Activated T-cell treated with anti-CD3 and anti-CD28 coated beads, Interleukin-2, amount 50 U/mL, for 4 hours (primary cell): ENCODE measurements at regions not wholly inside any gene's neighbourhood (a gene's known extent, or its start where the extent isn't known, plus 50 kb on each side); places are given as distances from the start of the nearest gene placed in this dataset.
A peak's percentile ranks its signal among the peaks of the same experiment; 100 is the strongest.
"Not testable (repeated sequence)": the region's sequence is repeated elsewhere in the genome, so short reads cannot be mapped to it uniquely, and the experiment has no call there.

Experiments used
- ATAC-seq, 2 donors: fragments of 200-7000 bp; cut with Tn5 transposase; one replicate each; pipeline ENCODE4 v1.10.0; 2021
- DNase-seq: peaks from one replicate; pipeline ENCODE4 v3.0.0-alpha.2; 2020
- H3K27me3 Mint-ChIP-seq: one replicate; pipeline ENCODE4 v1.8.0; 2021; ENCODE audit warnings: low read depth, mixed read lengths
- H3K36me3 Mint-ChIP-seq: one replicate; pipeline ENCODE4 v1.8.0; 2022; ENCODE audit warnings: mixed read lengths; ENCODE audit not compliant: insufficient read depth
- H3K4me1 Mint-ChIP-seq: one replicate; pipeline ENCODE4 v1.8.0; 2021; ENCODE audit warnings: low read depth, mixed read lengths
- H3K4me3 Mint-ChIP-seq: one replicate; pipeline ENCODE4 v1.8.0; 2021; ENCODE audit warnings: mild to moderate bottlenecking, moderate library complexity, mixed read lengths
- H3K9me3 Mint-ChIP-seq: one replicate; pipeline ENCODE4 v1.8.0; 2021; ENCODE audit warnings: mixed read lengths

- H3K27me3 Mint-ChIP-seq: peaks cover 10% of the 10 kb centered on the region
- ATAC-seq: no peak
- no peaks in the 10 kb centered on the region for H3K36me3 Mint-ChIP-seq
- no peaks in the 10 kb centered on the region for H3K4me1 Mint-ChIP-seq
- no peak overlapping the region for H3K4me3 Mint-ChIP-seq
- H3K9me3 Mint-ChIP-seq: peaks cover 8% of the 10 kb centered on the region
- DNase-seq: no peak
Measured at GRCh38 chr11:7143908-7144307, 55.1 kb downstream of the RBMXL2 start.

GRCh38 chr11:7150104-7150503, 61.3 kb downstream of the RBMXL2 start:
- H3K4me1 Mint-ChIP-seq, H3K9me3 Mint-ChIP-seq, ATAC-seq, H3K27me3 Mint-ChIP-seq, H3K4me3 Mint-ChIP-seq, H3K36me3 Mint-ChIP-seq, DNase-seq: not testable (repeated sequence)

DNA sequence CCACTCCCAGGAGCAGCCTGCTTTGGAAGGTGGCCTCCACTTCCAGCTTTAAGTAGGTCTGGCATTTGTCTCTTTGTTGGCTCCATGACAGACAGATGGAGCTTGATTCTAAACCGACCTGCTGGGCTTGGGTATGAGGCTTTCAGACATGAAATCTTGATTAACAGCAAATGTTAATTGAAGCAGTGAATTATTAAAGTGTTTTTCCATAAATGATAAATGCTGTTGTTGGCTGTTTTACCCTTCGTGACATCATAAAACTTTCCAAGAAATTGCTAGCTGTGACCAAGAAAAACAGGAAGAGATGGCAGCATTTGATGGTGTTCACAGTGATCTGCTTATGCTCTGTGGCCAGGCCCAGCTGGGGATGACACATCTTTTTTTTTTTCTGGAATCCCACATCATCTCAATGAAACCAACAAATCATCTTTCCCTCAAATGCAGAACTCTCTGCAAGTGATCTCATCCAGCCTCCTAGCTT, 66.1 kb downstream of the RBMXL2 start:
- Mint-ChIP-seq H3K27me3 (no peaks in the 10 kb centered on the region), H3K4me3 (no peak overlapping the region), H3K4me1 (no peaks in the 10 kb centered on the region), H3K9me3 (no peaks in the 10 kb centered on the region), H3K36me3 (no peaks in the 10 kb centered on the region)
- ATAC-seq (no peak), DNase-seq (no peak)

GRCh38 chr11:7160814-7161489, 72.2 kb downstream of the RBMXL2 start:
- DNase-seq (no peak), ATAC-seq (peak; percentile 70 to 80)

DNA sequence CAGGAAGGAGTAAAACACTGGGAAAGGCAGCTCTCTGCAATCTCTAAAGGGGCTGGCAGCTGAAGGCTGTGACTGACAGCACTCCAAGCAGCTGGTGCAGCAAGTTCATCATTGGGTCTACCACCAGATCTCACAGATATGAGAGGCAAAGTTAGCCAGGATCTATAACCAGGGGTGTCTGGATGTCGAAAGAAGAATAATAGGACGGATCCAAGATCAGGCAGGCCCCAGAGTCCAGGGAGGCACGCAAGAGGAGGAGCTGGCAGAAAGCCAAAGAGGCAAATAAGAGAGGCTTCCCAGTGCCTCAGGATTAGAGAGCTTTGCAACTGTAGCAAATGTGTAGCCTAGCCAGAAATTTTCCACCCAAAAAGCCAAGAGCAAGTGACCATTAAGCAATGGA, 77.1 kb downstream of the RBMXL2 start:
- H3K27me3 Mint-ChIP-seq: no peaks in the 10 kb centered on the region
- no peak for DNase-seq
- no peaks in the 10 kb centered on the region for H3K9me3 Mint-ChIP-seq
- no peak overlapping the region for H3K4me3 Mint-ChIP-seq
- H3K36me3 Mint-ChIP-seq: no peaks in the 10 kb centered on the region
- no peak for ATAC-seq
- H3K4me1 Mint-ChIP-seq: no peaks in the 10 kb centered on the region

More at GRCh38 chr11:7160814-7161489, 72.2 kb downstream of the RBMXL2 start:
- no peaks in the 10 kb centered on the region for H3K9me3 Mint-ChIP-seq
- no peaks in the 10 kb centered on the region for H3K36me3 Mint-ChIP-seq
- H3K4me1 Mint-ChIP-seq: no peaks in the 10 kb centered on the region
- no peak overlapping the region for H3K4me3 Mint-ChIP-seq
- H3K27me3 Mint-ChIP-seq: no peaks in the 10 kb centered on the region

GRCh38 chr11:7167976-7168740, 79.4 kb downstream of the RBMXL2 start:
- Mint-ChIP-seq H3K36me3 (no peaks in the 10 kb centered on the region), H3K9me3 (no peaks in the 10 kb centered on the region), H3K4me1 (no peaks in the 10 kb centered on the region), H3K27me3 (no peaks in the 10 kb centered on the region), H3K4me3 (no peak overlapping the region)
- no peak for ATAC-seq
- DNase-seq: no peak

DNA sequence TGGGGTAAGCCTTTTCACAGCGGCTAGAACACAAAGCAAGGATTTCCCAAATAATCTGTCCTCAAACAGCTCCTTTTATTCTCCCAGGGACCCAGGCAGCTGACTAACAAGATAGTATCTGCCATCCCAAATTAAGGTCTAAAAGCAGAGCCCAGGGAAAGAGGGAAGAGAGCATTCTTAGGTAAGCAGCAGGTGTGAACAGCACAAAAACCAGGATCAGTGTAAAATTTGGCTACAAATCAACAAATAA, 79.9 kb downstream of the RBMXL2 start:
- Mint-ChIP-seq H3K9me3 (no peaks in the 10 kb centered on the region), H3K4me1 (no peaks in the 10 kb centered on the region), H3K4me3 (no peak overlapping the region), H3K27me3 (no peaks in the 10 kb centered on the region), H3K36me3 (no peaks in the 10 kb centered on the region)
- DNase-seq (no peak), ATAC-seq (no peak)

GRCh38 chr11:7170431-7170830, 81.3 kb upstream of the SYT9 start:
- H3K9me3 Mint-ChIP-seq: no peaks in the 10 kb centered on the region
- no peaks in the 10 kb centered on the region for H3K4me1 Mint-ChIP-seq
- DNase-seq (no peak), ATAC-seq (no peak)
- H3K36me3 Mint-ChIP-seq: no peaks in the 10 kb centered on the region
- H3K4me3 Mint-ChIP-seq: no peak overlapping the region
- H3K27me3 Mint-ChIP-seq: peaks cover 10% of the 10 kb centered on the region

- ATAC-seq (no peak), DNase-seq (no peak)
- H3K36me3 Mint-ChIP-seq: no peaks in the 10 kb centered on the region
Measured at GRCh38 chr11:7175007-7175406, 76.7 kb upstream of the SYT9 start.

GRCh38 chr11:7186190-7186589, 65.5 kb upstream of the SYT9 start:
- Mint-ChIP-seq H3K36me3 (no peaks in the 10 kb centered on the region), H3K9me3 (peaks cover 11% of the 10 kb centered on the region), H3K4me1 (no peaks in the 10 kb centered on the region), H3K27me3 (peaks cover 9% of the 10 kb centered on the region), H3K4me3 (no peak overlapping the region)
- ATAC-seq (no peak), DNase-seq (no peak)

More at GRCh38 chr11:7175007-7175406, 76.7 kb upstream of the SYT9 start:
- Mint-ChIP-seq H3K4me1 (no peaks in the 10 kb centered on the region), H3K9me3 (no peaks in the 10 kb centered on the region), H3K27me3 (peaks cover 16% of the 10 kb centered on the region), H3K4me3 (no peak overlapping the region)

DNA sequence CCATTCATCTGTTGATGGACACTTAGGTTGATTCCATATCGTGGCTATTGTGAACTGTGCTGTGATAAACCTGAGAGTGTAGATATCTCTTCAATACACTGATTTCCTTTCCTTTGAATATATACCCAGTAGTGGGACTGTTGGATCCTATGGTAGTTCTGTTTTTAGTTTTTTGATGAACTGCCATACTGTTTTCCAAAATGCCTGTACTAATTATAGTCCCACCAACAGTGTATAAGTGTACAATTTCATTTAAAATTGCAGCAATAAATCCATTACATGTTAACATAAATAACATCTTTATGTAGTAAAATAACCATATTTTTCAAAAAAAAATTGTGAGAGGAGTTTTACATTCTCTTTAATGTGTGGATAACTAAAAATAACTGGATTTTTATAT, 65.0 kb upstream of the SYT9 start:
- no peak overlapping the region for H3K4me3 Mint-ChIP-seq
- peaks cover 9% of the 10 kb centered on the region for H3K27me3 Mint-ChIP-seq
- DNase-seq (no peak), ATAC-seq (no peak)
- no peaks in the 10 kb centered on the region for H3K4me1 Mint-ChIP-seq
- H3K36me3 Mint-ChIP-seq: no peaks in the 10 kb centered on the region
- H3K9me3 Mint-ChIP-seq: peaks cover 11% of the 10 kb centered on the region

- not testable (repeated sequence) for H3K27me3 Mint-ChIP-seq, ATAC-seq, H3K4me1 Mint-ChIP-seq
Measured at GRCh38 chr11:7192785-7193184, 58.9 kb upstream of the SYT9 start.

GRCh38 chr11:7196396-7197146, 55.1 kb upstream of the SYT9 start:
- H3K27me3 Mint-ChIP-seq: no peaks in the 10 kb centered on the region
- ATAC-seq: no peak
- no peak for DNase-seq

More at GRCh38 chr11:7192785-7193184, 58.9 kb upstream of the SYT9 start:
- not testable (repeated sequence) for H3K4me3 Mint-ChIP-seq, H3K36me3 Mint-ChIP-seq, DNase-seq, H3K9me3 Mint-ChIP-seq

GRCh38 chr11:7197469-7197868, 54.2 kb upstream of the SYT9 start:
- H3K9me3 Mint-ChIP-seq: no peaks in the 10 kb centered on the region
- DNase-seq: no peak
- H3K27me3 Mint-ChIP-seq: no peaks in the 10 kb centered on the region
- no peak overlapping the region for H3K4me3 Mint-ChIP-seq
- H3K4me1 Mint-ChIP-seq: no peaks in the 10 kb centered on the region
- no peak for ATAC-seq
- H3K36me3 Mint-ChIP-seq: no peaks in the 10 kb centered on the region

More at GRCh38 chr11:7196396-7197146, 55.1 kb upstream of the SYT9 start:
- H3K9me3 Mint-ChIP-seq: no peaks in the 10 kb centered on the region
- H3K4me3 Mint-ChIP-seq: no peak overlapping the region
- H3K4me1 Mint-ChIP-seq: no peaks in the 10 kb centered on the region
- H3K36me3 Mint-ChIP-seq: no peaks in the 10 kb centered on the region
